Ovary (tissue), 7 donors: ENCODE measurements at regions not wholly inside any gene's neighbourhood (a gene's known extent, or its start where the extent isn't known, plus 50 kb on each side); places are given as distances from the start of the nearest gene placed in this dataset.

ENCODE experiments used
- DNase-seq, 5 donors: peaks; one replicate each; pipeline ENCODE4 v3.0.0-alpha.2; 2019 to 2020
- H3K27ac ChIP-seq, 2 donors: fragments of 200-600 bp; one replicate each; pipeline versions ENCODE4 v1.5.1 to v1.8.0; 2019 to 2022
- H3K27me3 ChIP-seq: fragments of 200-600 bp; one replicate; pipeline ENCODE4 v1.8.0; 2022
- H3K36me3 ChIP-seq: fragments of 200-600 bp; sonication (generic); one replicate; pipeline ENCODE4 v1.5.1; 2019
- H3K4me1 ChIP-seq: one replicate; pipeline ENCODE4 v1.8.1; 2013; ENCODE audit warnings: mild to moderate bottlenecking, moderate library complexity; ENCODE audit not compliant: insufficient read depth
- H3K4me3 ChIP-seq: fragments of 200-600 bp; sonication (generic); one replicate; pipeline ENCODE4 v1.5.1; 2017
- H3K9me3 ChIP-seq, 2 donors: fragments of 200-600 bp in 1 of 2; sonication (generic) in 1 of 2; one replicate each; pipeline versions ENCODE4 v1.5.1 to v1.8.1; 2013 to 2019; ENCODE audit warnings: mild to moderate bottlenecking in 1 of 2, moderate library complexity in 1 of 2
- EP300 ChIP-seq: sonication (generic); formaldehyde crosslinking; IDR thresholded peaks from one replicate; pipeline ENCODE4 v1.6.1; 2017; ENCODE audit warnings: antibody characterized with exemption
- POLR2A ChIP-seq: fragments of 450-650 bp; IDR thresholded peaks from one replicate; pipeline ENCODE4 v1.6.1; 2017; ENCODE audit warnings: antibody characterized with exemption, mild to moderate bottlenecking, moderate library complexity
- WGBS, 3 donors: extraction: QIAGEN DNeasy Blood & Tissue Kit in 1 of 3; methylation state at CpG; one replicate each; pipeline versions ENCODE4 v1.1.5 to v1.1.7; 2013 to 2017; 5-methylcytosine and 5-hydroxymethylcytosine counted together
- intact Hi-C, 4 donors: fragments of 100-400 bp; cut with DNase I; formaldehyde crosslinking; loops; one replicate each; pipeline versions ENCODE4 v1.11.0 to v1.15.1; 2022 to 2023
- TF ChIP-seq, protein P1 (sequence below), 3 donors: fragments of 450-650 bp in 2 of 3; fragments of 200-600 bp in 1 of 3; IDR thresholded peaks; one replicate each; pipeline versions ENCODE4 v1.5.1 to v1.8.0; 2016 to 2022; ENCODE audit warnings: antibody characterized with exemption in 3 of 3, mild to moderate bottlenecking in 1 of 3
- donor health status: DM: no; HTN: no; CAD: no; lungs with moderate emphysema.
- donor health status: DM: no; HTN: no; CAD: no.
- donor health status: Bipolar disorder and iron deficiency.
- donor health status: DM: no; HTN: no; CAD: no.
- donor health status: DM: yes; HTN: yes; CAD: no.

DNA sequence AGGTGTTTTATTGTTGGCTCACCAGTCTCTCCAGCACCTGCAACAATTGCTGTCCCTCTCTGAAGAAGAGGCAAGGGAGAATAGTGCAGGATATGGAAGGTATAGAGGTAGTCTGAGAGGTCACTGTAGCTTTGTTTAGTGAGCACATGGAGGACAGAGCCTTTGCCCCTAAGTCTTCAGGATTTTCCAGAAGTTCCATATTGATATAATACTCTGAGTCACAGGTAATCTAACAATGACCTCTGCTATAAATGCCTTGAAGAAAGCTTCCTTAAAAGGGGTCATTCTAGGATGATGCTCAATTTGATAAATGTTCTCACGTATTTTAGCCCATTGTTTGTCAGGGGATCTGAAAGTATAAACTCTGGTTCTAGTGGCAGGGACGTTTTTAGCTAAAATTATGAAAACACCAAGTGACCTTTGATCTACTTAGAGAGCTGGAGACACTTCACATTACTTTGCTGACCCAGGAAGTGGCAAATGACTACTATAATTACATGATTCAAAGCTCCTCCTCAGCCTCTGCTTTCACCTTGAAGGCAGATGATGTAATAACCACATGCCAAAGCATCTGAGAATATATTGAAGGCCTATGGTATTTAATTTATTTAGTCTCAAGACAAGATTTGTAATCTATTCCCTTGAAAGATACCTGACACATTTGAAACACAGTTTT is 366.9 kb upstream of the NUDT12 start:
- WGBS, 3 donors = 33 to 39% (median 36%) methylated on average over 2 of the region's 2 CpGs
- intact Hi-C loops = no loop called here
- TF ChIP-seq, protein P1, sequence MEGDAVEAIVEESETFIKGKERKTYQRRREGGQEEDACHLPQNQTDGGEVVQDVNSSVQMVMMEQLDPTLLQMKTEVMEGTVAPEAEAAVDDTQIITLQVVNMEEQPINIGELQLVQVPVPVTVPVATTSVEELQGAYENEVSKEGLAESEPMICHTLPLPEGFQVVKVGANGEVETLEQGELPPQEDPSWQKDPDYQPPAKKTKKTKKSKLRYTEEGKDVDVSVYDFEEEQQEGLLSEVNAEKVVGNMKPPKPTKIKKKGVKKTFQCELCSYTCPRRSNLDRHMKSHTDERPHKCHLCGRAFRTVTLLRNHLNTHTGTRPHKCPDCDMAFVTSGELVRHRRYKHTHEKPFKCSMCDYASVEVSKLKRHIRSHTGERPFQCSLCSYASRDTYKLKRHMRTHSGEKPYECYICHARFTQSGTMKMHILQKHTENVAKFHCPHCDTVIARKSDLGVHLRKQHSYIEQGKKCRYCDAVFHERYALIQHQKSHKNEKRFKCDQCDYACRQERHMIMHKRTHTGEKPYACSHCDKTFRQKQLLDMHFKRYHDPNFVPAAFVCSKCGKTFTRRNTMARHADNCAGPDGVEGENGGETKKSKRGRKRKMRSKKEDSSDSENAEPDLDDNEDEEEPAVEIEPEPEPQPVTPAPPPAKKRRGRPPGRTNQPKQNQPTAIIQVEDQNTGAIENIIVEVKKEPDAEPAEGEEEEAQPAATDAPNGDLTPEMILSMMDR (IDR thresholded peaks at IDR 0.05) = no peak
- no peak for TF ChIP-seq EP300
- TF ChIP-seq POLR2A = no peak

DNA sequence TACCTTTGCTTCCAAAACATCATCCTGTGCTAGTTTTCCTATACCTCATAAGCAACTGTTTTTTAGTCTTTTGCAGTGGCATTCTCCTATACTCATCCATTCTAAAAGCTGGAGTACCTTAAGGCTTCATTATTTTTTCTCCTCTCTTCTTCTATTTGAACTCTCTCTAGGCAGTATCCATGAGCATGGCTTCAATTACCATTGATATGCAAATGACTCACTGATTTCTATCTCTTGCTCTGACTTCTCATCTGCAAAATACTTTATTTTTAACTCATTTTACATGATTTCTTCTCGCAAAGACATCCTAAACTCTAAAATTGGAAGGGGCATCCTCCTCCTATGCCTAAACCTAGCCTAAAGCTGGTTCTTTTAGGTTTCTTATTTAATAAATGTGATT is 365.1 kb upstream of the NUDT12 start:
- H3K36me3 ChIP-seq = no peaks in the 10 kb centered on the region
- no peaks in the 10 kb centered on the region for H3K27me3 ChIP-seq
- DNase-seq = no peak
- TF ChIP-seq POLR2A = no peak
- TF ChIP-seq, protein P1 (IDR thresholded peaks at IDR 0.05) = no peak
- TF ChIP-seq EP300 = no peak
- no peaks in the 10 kb centered on the region for H3K4me1 ChIP-seq
- H3K9me3 ChIP-seq = no peaks in the 10 kb centered on the region
- 95 to 100% (median 95%) methylated on average over 1 of the region's 1 CpG for WGBS, 3 donors
- H3K27ac ChIP-seq = no peak overlapping the region
- no peak overlapping the region for H3K4me3 ChIP-seq
- intact Hi-C loops = no loop called here

More for the DNA sequence above, 366.9 kb upstream of the NUDT12 start:
- H3K4me3 ChIP-seq = no peak overlapping the region
- no peak for DNase-seq
- no peaks in the 10 kb centered on the region for H3K4me1 ChIP-seq
- no peaks in the 10 kb centered on the region for H3K9me3 ChIP-seq
- H3K27ac ChIP-seq = no peak overlapping the region
- no peaks in the 10 kb centered on the region for H3K27me3 ChIP-seq
- H3K36me3 ChIP-seq = no peaks in the 10 kb centered on the region

DNA sequence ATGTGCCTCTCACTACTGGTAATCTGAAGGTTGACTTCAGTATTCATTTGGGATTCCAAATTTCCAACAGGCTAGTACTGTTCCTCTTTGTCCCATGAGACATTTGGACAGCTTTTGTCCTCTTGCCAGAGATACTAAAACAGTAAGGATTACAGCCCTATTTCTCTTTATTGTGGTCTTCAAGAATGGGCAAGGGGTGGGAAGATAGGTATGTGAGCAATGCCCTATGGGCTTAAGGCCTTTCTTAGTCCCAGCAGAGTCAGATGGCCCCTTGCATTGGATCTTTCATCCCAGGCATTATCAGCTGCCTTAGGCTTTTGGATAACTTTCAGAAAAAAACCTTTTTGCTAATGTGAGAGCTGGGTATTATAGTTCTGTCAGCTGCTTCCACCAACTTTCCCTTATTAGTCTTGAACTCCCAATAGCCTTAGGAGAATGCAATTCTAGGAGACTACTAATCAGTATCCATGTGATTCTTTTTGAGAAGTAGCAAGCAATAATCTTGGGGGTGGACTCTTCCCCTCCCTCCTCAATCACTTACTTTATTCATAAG is 361.1 kb upstream of the NUDT12 start:
- Histone ChIP-seq H3K36me3 (no peaks in the 10 kb centered on the region), H3K9me3 (no peaks in the 10 kb centered on the region), H3K27ac (no peak overlapping the region), H3K4me3 (no peak overlapping the region), H3K27me3 (no peaks in the 10 kb centered on the region), H3K4me1 (no peaks in the 10 kb centered on the region)
- intact Hi-C loops = no loop called here
- TF ChIP-seq, protein P1 (IDR thresholded peaks at IDR 0.05) = no peak
- TF ChIP-seq EP300 = no peak
- no peak for TF ChIP-seq POLR2A
- no peak for DNase-seq

DNA sequence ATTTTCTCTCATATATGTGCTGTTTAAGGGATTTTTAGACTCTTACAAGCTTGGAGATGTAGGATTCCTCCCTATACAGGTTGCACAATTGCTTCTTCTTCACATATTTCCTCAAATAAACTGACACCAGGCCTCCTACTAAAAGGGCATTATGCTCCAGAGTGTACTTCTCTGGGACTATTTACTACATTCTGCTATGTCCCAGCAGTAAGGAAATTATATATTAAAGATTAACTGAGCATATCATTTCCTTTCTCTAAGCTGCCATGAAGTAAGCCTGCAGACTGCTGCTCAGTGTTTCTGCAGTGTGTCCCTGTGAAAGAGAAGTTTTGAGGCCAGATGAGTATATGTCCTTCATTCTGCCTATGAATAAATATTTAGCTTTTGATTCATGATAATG is 356.9 kb upstream of the NUDT12 start:
- DNase-seq = no peak
- Histone ChIP-seq H3K36me3 (no peaks in the 10 kb centered on the region), H3K9me3 (no peaks in the 10 kb centered on the region), H3K4me3 (no peak overlapping the region), H3K4me1 (no peaks in the 10 kb centered on the region), H3K27me3 (no peaks in the 10 kb centered on the region), H3K27ac (no peak overlapping the region)
- intact Hi-C loops = no loop called here
- TF ChIP-seq POLR2A = no peak
- TF ChIP-seq EP300 = no peak
- TF ChIP-seq, protein P1 (IDR thresholded peaks at IDR 0.05) = no peak
